Mesenchymal stem cell (in vitro differentiated cells and primary cell): ENCODE measurements at regions not wholly inside any gene's neighbourhood (a gene's known extent, or its start where the extent isn't known, plus 50 kb on each side); places are given as distances from the start of the nearest gene placed in this dataset.
A peak's percentile ranks its signal among the peaks of the same experiment; 100 is the strongest.

Experiments
- DNase-seq: peaks from one replicate; pipeline ENCODE4 v3.0.0-alpha.2; 2013
- H2AFZ ChIP-seq: one replicate; pipeline ENCODE4 v1.6.1; 2013; ENCODE audit warnings: low read depth, mild to moderate bottlenecking, control low read depth, inconsistent platforms, low read length, moderate library complexity
- H2AK5ac ChIP-seq: 2 replicates; pipeline ENCODE4 v1.6.1; 2013; ENCODE audit warnings: low read length, moderate library complexity, mild to moderate bottlenecking, inconsistent platforms; ENCODE audit not compliant: severe bottlenecking
- H2BK120ac ChIP-seq: one replicate; pipeline ENCODE4 v1.6.1; 2013; ENCODE audit warnings: low read depth, mild to moderate bottlenecking, inconsistent platforms, low read length, moderate library complexity
- H2BK12ac ChIP-seq, 2 experiments: one replicate each; pipeline ENCODE4 v1.6.1; 2013; ENCODE audit warnings: inconsistent platforms in 2 of 2, low read length in 2 of 2, mild to moderate bottlenecking in 2 of 2, moderate library complexity in 2 of 2, control low read depth in 1 of 2
- H2BK15ac ChIP-seq: one replicate; pipeline ENCODE4 v1.6.1; 2013; ENCODE audit warnings: mild to moderate bottlenecking, low read depth, inconsistent platforms; ENCODE audit not compliant: poor library complexity, severe bottlenecking
- H2BK5ac ChIP-seq: 2 replicates; pipeline ENCODE4 v1.6.1; 2013; ENCODE audit warnings: low read depth, mild to moderate bottlenecking, low read length, control low read depth, inconsistent platforms; ENCODE audit not compliant: poor library complexity, severe bottlenecking
- H3K14ac ChIP-seq, 2 experiments: one replicate each; pipeline ENCODE4 v1.6.1; 2013; ENCODE audit warnings: inconsistent platforms in 2 of 2, low read length in 2 of 2, control low read depth in 1 of 2, mild to moderate bottlenecking in 1 of 2, moderate library complexity in 1 of 2
- H3K18ac ChIP-seq, 2 experiments: one replicate each; pipeline ENCODE4 v1.6.1; 2013; ENCODE audit warnings: inconsistent platforms in 2 of 2, low read length in 2 of 2, control low read depth in 1 of 2, low read depth in 1 of 2, mild to moderate bottlenecking in 1 of 2
- H3K23ac ChIP-seq, 2 experiments: one replicate each; pipeline ENCODE4 v1.6.1; 2013; ENCODE audit warnings: inconsistent platforms in 2 of 2, low read length in 2 of 2, mild to moderate bottlenecking in 2 of 2, moderate library complexity in 2 of 2, control low read depth in 1 of 2
- H3K27ac ChIP-seq: 2 replicates; pipeline ENCODE4 v1.5.1; 2013; ENCODE audit warnings: mild to moderate bottlenecking, moderate library complexity, low read length, control low read depth, inconsistent platforms; ENCODE audit not compliant: poor library complexity, severe bottlenecking
- H3K27me3 ChIP-seq, 2 experiments: 2 replicates each; pipeline versions ENCODE4 v1.6.1 to v1.7.0; 2013; ENCODE audit warnings: low read length in 2 of 2, mild to moderate bottlenecking in 2 of 2, moderate library complexity in 2 of 2, control low read depth in 1 of 2, inconsistent platforms in 1 of 2; ENCODE audit not compliant: control insufficient read depth in 1 of 2, insufficient read depth in 1 of 2
- H3K36me3 ChIP-seq, 2 experiments: 2 replicates each; pipeline versions ENCODE4 v1.6.1 to v1.7.0; 2013; ENCODE audit warnings: low read length in 2 of 2, control low read depth in 1 of 2, inconsistent platforms in 1 of 2, low read depth in 1 of 2, mild to moderate bottlenecking in 1 of 2; ENCODE audit not compliant: insufficient read depth in 2 of 2, control insufficient read depth in 1 of 2
- H3K4ac ChIP-seq, 2 experiments: one replicate each; pipeline ENCODE4 v1.6.1; 2013; ENCODE audit warnings: inconsistent platforms in 2 of 2, low read length in 2 of 2, mild to moderate bottlenecking in 2 of 2, moderate library complexity in 2 of 2, control low read depth in 1 of 2, low read depth in 1 of 2
- H3K4me1 ChIP-seq: 2 replicates; pipeline ENCODE4 v1.6.1; 2013; ENCODE audit warnings: low read depth, low read length, control low read depth; ENCODE audit not compliant: control insufficient read depth, insufficient read depth
- H3K4me2 ChIP-seq: 2 replicates; pipeline ENCODE4 v1.6.1; 2013; ENCODE audit warnings: low read length, mild to moderate bottlenecking, inconsistent platforms; ENCODE audit not compliant: poor library complexity, severe bottlenecking
- H3K4me3 ChIP-seq, 2 experiments: 2 replicates each; pipeline versions ENCODE4 v1.5.1 to v1.7.0; 2013; ENCODE audit warnings: low read length in 2 of 2, mild to moderate bottlenecking in 2 of 2, control low read depth in 1 of 2, low read depth in 1 of 2; ENCODE audit not compliant: insufficient read depth in 1 of 2
- H3K79me1 ChIP-seq: replicated peaks from 2 replicates; pipeline ENCODE4 v1.6.1; 2013; ENCODE audit warnings: mild to moderate bottlenecking, control low read depth, low read length, inconsistent platforms; ENCODE audit not compliant: poor library complexity, severe bottlenecking
- H3K9ac ChIP-seq: 2 replicates; pipeline ENCODE4 v1.7.0; 2013; ENCODE audit warnings: mild to moderate bottlenecking, low read length, moderate library complexity
- H3K9me3 ChIP-seq: 2 replicates; pipeline ENCODE4 v1.7.0; 2013; ENCODE audit warnings: mild to moderate bottlenecking, low read length; ENCODE audit not compliant: control insufficient read depth
- H4K8ac ChIP-seq: one replicate; pipeline ENCODE4 v1.6.1; 2013; ENCODE audit warnings: inconsistent platforms, mild to moderate bottlenecking, low read length, moderate library complexity
- H4K91ac ChIP-seq: one replicate; pipeline ENCODE4 v1.6.1; 2013; ENCODE audit warnings: mild to moderate bottlenecking, low read length, inconsistent platforms
- WGBS: methylation state at CpG from one replicate; pipeline ENCODE4 v1.1.7; 2013; ENCODE audit warnings: mixed read lengths; 5-methylcytosine and 5-hydroxymethylcytosine counted together

GRCh38 chr2:82789851-82790205 lies 1669.3 kb downstream of the SUCLG1 start:
- no peak overlapping the region for H3K4ac ChIP-seq
- no peaks in the 10 kb centered on the region for H3K27me3 ChIP-seq
- no peak overlapping the region for H3K18ac ChIP-seq
- H4K8ac ChIP-seq = no peak overlapping the region
- H2AK5ac ChIP-seq = no peak overlapping the region
- DNase-seq = no peak
- no peak overlapping the region for H3K23ac ChIP-seq
- H2BK5ac ChIP-seq = no peak overlapping the region
- H2BK12ac ChIP-seq = no peak overlapping the region
- no peak overlapping the region for H3K14ac ChIP-seq
- H3K4me1 ChIP-seq = peaks cover 6% of the 10 kb centered on the region
- no peaks in the 10 kb centered on the region for H3K36me3 ChIP-seq
- no peak overlapping the region for H2BK120ac ChIP-seq
- no peak overlapping the region for H4K91ac ChIP-seq
- H3K79me1 ChIP-seq = no peaks in the 10 kb centered on the region
- no peaks in the 10 kb centered on the region for H3K9me3 ChIP-seq
- H3K9ac ChIP-seq = no peak overlapping the region
- H2BK15ac ChIP-seq = no peak overlapping the region
- H3K4me3 ChIP-seq = no peak overlapping the region
- WGBS = 69% methylated on average over 1 of the region's 2 CpGs
- H3K27ac ChIP-seq = no peak overlapping the region
- H3K4me2 ChIP-seq = no peak overlapping the region
- no peak overlapping the region for H2AFZ ChIP-seq

- H3K4me3 ChIP-seq = no peak overlapping the region
- no peak overlapping the region for H2BK12ac ChIP-seq
- no peaks in the 10 kb centered on the region for H3K79me1 ChIP-seq
- H2BK15ac ChIP-seq = no peak overlapping the region
- H3K9me3 ChIP-seq = peaks cover 3% of the 10 kb centered on the region
- H3K36me3 ChIP-seq = no peaks in the 10 kb centered on the region
- no peak overlapping the region for H3K4ac ChIP-seq
- no peak overlapping the region for H3K23ac ChIP-seq
- H2AFZ ChIP-seq = no peak overlapping the region
- no peak overlapping the region for H3K27ac ChIP-seq
- no peak overlapping the region for H2AK5ac ChIP-seq
- no peak overlapping the region for H4K91ac ChIP-seq
- no peak overlapping the region for H3K18ac ChIP-seq
- no peak overlapping the region for H4K8ac ChIP-seq
- H3K27me3 ChIP-seq = no peaks in the 10 kb centered on the region
- no peak overlapping the region for H2BK5ac ChIP-seq
- H3K9ac ChIP-seq = no peak overlapping the region
- no peak overlapping the region for H3K14ac ChIP-seq
- no CpG with 5 or more reads among the region's 2 CpGs for WGBS
- peak; percentile 10 for DNase-seq
- no peaks in the 10 kb centered on the region for H3K4me1 ChIP-seq
- H2BK120ac ChIP-seq = no peak overlapping the region
- H3K4me2 ChIP-seq = no peak overlapping the region
These were observed 1677.7 kb downstream of the SUCLG1 start for GRCh38 chr2:82781176-82781915.

DNA sequence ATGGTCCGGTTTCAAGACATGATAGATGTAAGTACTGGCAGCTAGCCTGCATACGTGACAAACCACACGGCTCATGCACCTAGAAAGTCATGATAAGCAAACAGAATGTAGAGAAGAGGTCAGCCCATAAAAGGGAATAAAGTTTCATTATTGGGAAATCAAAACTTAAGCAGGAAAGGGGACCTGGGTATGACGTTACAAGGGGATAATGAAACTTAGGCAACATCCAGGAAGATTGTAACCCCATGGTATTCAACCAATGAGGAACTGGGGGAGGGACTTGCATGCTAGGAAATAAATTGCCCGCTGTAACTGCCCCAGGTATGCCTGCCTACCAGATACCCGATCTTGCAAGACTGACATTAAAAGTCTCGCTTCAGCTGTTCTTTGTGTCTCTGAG lies 1679.0 kb downstream of the SUCLG1 start:
- no peak overlapping the region for H2AFZ ChIP-seq
- no peak overlapping the region for H3K23ac ChIP-seq
- no peak overlapping the region for H3K4me3 ChIP-seq
- H4K8ac ChIP-seq = no peak overlapping the region
- no peaks in the 10 kb centered on the region for H3K36me3 ChIP-seq
- 78% methylated on average over 6 of the region's 7 CpGs for WGBS
- H2BK15ac ChIP-seq = no peak overlapping the region
- H2BK120ac ChIP-seq = no peak overlapping the region
- H3K27me3 ChIP-seq = no peaks in the 10 kb centered on the region
- no peak overlapping the region for H3K14ac ChIP-seq
- H3K79me1 ChIP-seq = no peaks in the 10 kb centered on the region
- H3K9me3 ChIP-seq = peaks cover 3% of the 10 kb centered on the region
- no peak overlapping the region for H3K4ac ChIP-seq
- no peak overlapping the region for H3K18ac ChIP-seq
- H4K91ac ChIP-seq = no peak overlapping the region
- no peak overlapping the region for H3K4me2 ChIP-seq
- H3K27ac ChIP-seq = no peak overlapping the region
- no peak overlapping the region for H3K9ac ChIP-seq
- no peaks in the 10 kb centered on the region for H3K4me1 ChIP-seq
- DNase-seq = no peak
- no peak overlapping the region for H2AK5ac ChIP-seq
- H2BK12ac ChIP-seq = no peak overlapping the region
- H2BK5ac ChIP-seq = no peak overlapping the region

DNA sequence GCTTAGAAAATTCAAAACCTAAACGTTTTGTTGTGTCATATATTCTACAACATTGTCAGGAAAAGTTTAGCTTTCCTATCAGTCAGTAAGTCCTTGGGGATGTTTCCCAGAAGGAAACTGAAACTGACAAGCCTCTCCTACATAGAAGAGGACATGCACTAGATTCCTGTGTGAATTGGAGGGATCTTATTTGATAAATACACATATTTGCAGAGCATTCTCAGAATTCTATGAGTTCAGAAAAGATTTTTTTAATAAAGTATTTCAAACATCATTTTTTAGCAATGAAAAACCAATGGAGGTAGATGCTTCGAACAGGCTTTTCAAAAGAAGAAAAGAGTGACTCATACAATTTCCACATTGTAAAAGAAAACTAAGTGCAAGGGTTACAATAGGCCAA lies 1706.7 kb downstream of the SUCLG1 start:
- Histone ChIP-seq H3K4me1 (no peaks in the 10 kb centered on the region), H4K8ac (no peak overlapping the region), H3K9ac (no peak overlapping the region), H3K4me2 (no peak overlapping the region), H3K27ac (no peak overlapping the region), H2AK5ac (no peak overlapping the region), H2AFZ (no peak overlapping the region), H3K79me1 (no peaks in the 10 kb centered on the region), H3K4me3 (no peak overlapping the region), H3K4ac (no peak overlapping the region), H3K36me3 (no peaks in the 10 kb centered on the region), H3K18ac (no peak overlapping the region), H3K23ac (no peak overlapping the region), H3K9me3 (peaks cover 34% of the 10 kb centered on the region), H2BK12ac (no peak overlapping the region), H3K14ac (no peak overlapping the region), H2BK120ac (no peak overlapping the region), H4K91ac (no peak overlapping the region), H2BK5ac (no peak overlapping the region), H2BK15ac (no peak overlapping the region), H3K27me3 (no peaks in the 10 kb centered on the region)
- DNase-seq = no peak
- 0% methylated on average over 1 of the region's 2 CpGs for WGBS
